Esophagus (tissue), 2 donors: ENCODE measurements at regions not wholly inside any gene's neighbourhood (a gene's known extent, or its start where the extent isn't known, plus 50 kb on each side); places are given as distances from the start of the nearest gene placed in this dataset.

Experiments
- H3K27ac ChIP-seq, 2 donors: one replicate each; pipeline ENCODE4 v1.5.1; 2013; ENCODE audit warnings: low read depth in 2 of 2, mild to moderate bottlenecking in 2 of 2, inconsistent platforms in 1 of 2, low read length in 1 of 2, moderate library complexity in 1 of 2
- H3K27me3 ChIP-seq, 2 donors: one replicate each; pipeline ENCODE4 v1.6.1; 2013; ENCODE audit warnings: low read length in 2 of 2, control low read depth in 1 of 2, mild to moderate bottlenecking in 1 of 2; ENCODE audit not compliant: insufficient read depth in 2 of 2, control insufficient read depth in 1 of 2
- H3K36me3 ChIP-seq, 2 donors: one replicate each; pipeline ENCODE4 v1.6.1; 2013; ENCODE audit warnings: low read length in 1 of 2; ENCODE audit not compliant: control insufficient read depth in 2 of 2, insufficient read depth in 2 of 2
- H3K4me1 ChIP-seq, 2 donors: one replicate each; pipeline ENCODE4 v1.6.1; 2013; ENCODE audit warnings: low read length in 1 of 2; ENCODE audit not compliant: control insufficient read depth in 2 of 2, insufficient read depth in 2 of 2
- H3K4me3 ChIP-seq, 2 donors: one replicate each; pipeline ENCODE4 v1.5.1; 2013; ENCODE audit warnings: low read length in 2 of 2, mild to moderate bottlenecking in 2 of 2, low read depth in 1 of 2, moderate library complexity in 1 of 2
- H3K9me3 ChIP-seq, 2 donors: one replicate each; pipeline ENCODE4 v1.6.1; 2013; ENCODE audit warnings: mild to moderate bottlenecking in 2 of 2, low read depth in 1 of 2, low read length in 1 of 2, moderate library complexity in 1 of 2; ENCODE audit not compliant: control insufficient read depth in 2 of 2, insufficient read depth in 1 of 2
- WGBS, 2 donors: extraction: QIAGEN DNeasy Blood & Tissue Kit; methylation state at CpG; one replicate each; pipeline ENCODE4 v1.1.7; 2013; 5-methylcytosine and 5-hydroxymethylcytosine counted together
- donor health status: healthy with polysubstance abuse.
- donor health status: Bipolar disorder and iron deficiency.

DNA sequence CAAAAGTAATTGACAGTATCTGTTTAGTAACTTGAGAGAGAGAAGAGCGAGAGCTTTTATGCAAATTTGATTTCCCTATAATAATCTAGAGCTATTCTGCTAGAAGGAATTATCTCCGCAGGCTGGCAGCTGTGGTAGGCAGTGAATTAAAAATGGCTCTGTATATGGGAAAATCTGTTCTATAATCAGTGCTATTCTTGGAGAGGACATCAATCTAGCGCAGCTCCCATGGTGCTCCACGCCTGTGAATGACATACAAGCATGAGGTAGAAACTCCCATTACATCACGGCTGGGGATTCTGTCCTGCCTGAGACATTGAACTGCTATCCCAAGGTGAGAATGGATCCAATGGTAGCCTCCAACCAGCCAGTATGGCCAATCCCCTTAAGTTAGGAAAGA lies 179.0 kb downstream of the DHX15 start:
- no peak overlapping the region for H3K4me3 ChIP-seq
- 86 to 91% methylated on average over 5 of the region's 5 CpGs for WGBS, 2 donors
- H3K4me1 ChIP-seq: no peaks in the 10 kb centered on the region
- H3K27me3 ChIP-seq: no peaks in the 10 kb centered on the region
- no peaks in the 10 kb centered on the region for H3K36me3 ChIP-seq
- peaks cover 0 to 3% of the 10 kb centered on the region in 2 donors for H3K9me3 ChIP-seq
- H3K27ac ChIP-seq: no peak overlapping the region

- Histone ChIP-seq H3K36me3 (no peaks in the 10 kb centered on the region), H3K27me3 (no peaks in the 10 kb centered on the region), H3K27ac (no peak overlapping the region), H3K4me3 (no peak overlapping the region), H3K9me3 (peaks cover 0 to 3% of the 10 kb centered on the region in 2 donors), H3K4me1 (no peaks in the 10 kb centered on the region)
- WGBS, 2 donors: 74 to 82% methylated on average over 3 of the region's 3 CpGs
Measured at GRCh38 chr4:24404281-24404680, 180.1 kb downstream of the DHX15 start.

GRCh38 chr4:24403265-24403664 lies 181.1 kb downstream of the DHX15 start:
- Histone ChIP-seq H3K36me3 (no peaks in the 10 kb centered on the region), H3K9me3 (peaks cover 0 to 3% of the 10 kb centered on the region in 2 donors), H3K4me3 (no peak overlapping the region), H3K27ac (no peak overlapping the region), H3K4me1 (no peaks in the 10 kb centered on the region), H3K27me3 (no peaks in the 10 kb centered on the region)
- 93 to 94% methylated on average over 5 of the region's 5 CpGs for WGBS, 2 donors

DNA sequence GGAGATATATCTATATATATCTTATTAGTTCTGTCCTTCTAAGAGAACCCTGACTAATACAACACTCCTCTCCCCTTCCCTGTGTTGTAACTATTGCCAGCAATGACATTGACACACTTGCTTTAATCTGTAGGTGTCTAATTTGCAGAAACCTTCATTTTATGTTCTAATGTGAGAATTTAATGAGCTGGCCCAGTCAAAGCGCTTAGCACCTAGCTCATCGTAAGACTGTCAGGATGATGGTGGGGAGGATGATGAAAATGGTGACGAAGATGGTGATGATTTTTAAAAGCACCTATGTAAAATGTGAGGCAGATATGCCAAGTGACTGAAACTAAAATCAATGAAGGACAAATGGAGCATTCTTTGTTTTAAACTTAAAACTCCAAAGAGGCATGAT lies 183.8 kb downstream of the DHX15 start:
- Histone ChIP-seq H3K27me3 (no peaks in the 10 kb centered on the region), H3K36me3 (no peaks in the 10 kb centered on the region), H3K9me3 (peaks cover 0 to 3% of the 10 kb centered on the region in 2 donors), H3K4me3 (no peak overlapping the region), H3K4me1 (peaks cover 0 to 3% of the 10 kb centered on the region in 2 donors), H3K27ac (no peak overlapping the region)
- 93 to 95% methylated on average over 3 of the region's 3 CpGs for WGBS, 2 donors

DNA sequence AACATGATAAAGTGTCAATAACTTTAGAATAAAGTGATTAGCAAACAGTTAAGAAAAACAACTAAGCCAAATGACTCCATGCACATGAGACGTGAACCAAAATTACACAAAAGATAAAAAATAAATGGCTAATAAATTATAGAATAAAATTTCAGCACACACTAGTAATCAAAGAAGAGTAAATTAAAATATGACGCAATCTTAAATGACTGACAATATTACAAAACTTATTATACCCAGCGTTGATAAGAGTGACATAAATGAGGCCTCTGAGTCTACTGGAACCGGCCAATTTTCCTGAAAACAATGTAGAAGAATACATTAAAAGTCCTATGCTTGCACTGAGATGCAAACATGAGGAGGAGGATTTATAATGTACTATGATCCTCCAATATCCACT lies 187.4 kb downstream of the DHX15 start:
- no peaks in the 10 kb centered on the region for H3K27me3 ChIP-seq
- peaks cover 0 to 3% of the 10 kb centered on the region in 2 donors for H3K4me1 ChIP-seq
- no peak overlapping the region for H3K27ac ChIP-seq
- no peaks in the 10 kb centered on the region for H3K36me3 ChIP-seq
- peaks cover 0 to 1% of the 10 kb centered on the region in 2 donors for H3K9me3 ChIP-seq
- 67 to 75% methylated on average over 4 of the region's 4 CpGs for WGBS, 2 donors
- H3K4me3 ChIP-seq: no peak overlapping the region

GRCh38 chr4:24395937-24396336 lies 188.4 kb downstream of the DHX15 start:
- no peaks in the 10 kb centered on the region for H3K36me3 ChIP-seq
- no peak overlapping the region for H3K27ac ChIP-seq
- WGBS, 2 donors: 87 to 93% methylated on average over 7 of the region's 7 CpGs

DNA sequence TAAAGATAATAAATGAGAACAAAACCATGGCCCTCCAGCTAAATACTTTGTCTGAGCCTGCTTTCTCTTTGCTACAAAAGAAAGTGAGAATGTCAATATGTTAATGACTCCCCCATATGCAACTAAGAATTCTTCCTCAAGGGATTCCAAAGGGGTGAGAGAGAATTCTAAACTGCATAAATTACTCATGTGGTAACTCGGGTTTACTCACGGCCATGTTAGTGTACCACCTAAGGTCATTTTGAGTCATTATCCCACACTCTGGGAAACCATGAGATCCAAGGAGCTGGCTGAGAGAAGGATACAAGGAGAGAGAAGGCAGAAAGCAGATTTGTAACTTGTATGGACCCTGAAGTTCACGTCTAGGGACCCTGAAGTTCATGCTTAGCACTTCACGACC lies 190.3 kb downstream of the DHX15 start:
- Histone ChIP-seq H3K27ac (no peak overlapping the region), H3K36me3 (no peaks in the 10 kb centered on the region), H3K9me3 (no peaks in the 10 kb centered on the region), H3K4me1 (peaks cover 0 to 3% of the 10 kb centered on the region in 2 donors), H3K4me3 (no peak overlapping the region), H3K27me3 (no peaks in the 10 kb centered on the region)
- 63 to 77% methylated on average over 4 of the region's 4 CpGs for WGBS, 2 donors

More at GRCh38 chr4:24395937-24396336, 188.4 kb downstream of the DHX15 start:
- H3K4me1 ChIP-seq: peaks cover 0 to 3% of the 10 kb centered on the region in 2 donors
- no peaks in the 10 kb centered on the region for H3K27me3 ChIP-seq
- no peak overlapping the region for H3K4me3 ChIP-seq
- no peaks in the 10 kb centered on the region for H3K9me3 ChIP-seq

GRCh38 chr4:24392613-24393012 lies 191.7 kb downstream of the DHX15 start:
- 68 to 83% methylated on average over 5 of the region's 5 CpGs for WGBS, 2 donors

DNA sequence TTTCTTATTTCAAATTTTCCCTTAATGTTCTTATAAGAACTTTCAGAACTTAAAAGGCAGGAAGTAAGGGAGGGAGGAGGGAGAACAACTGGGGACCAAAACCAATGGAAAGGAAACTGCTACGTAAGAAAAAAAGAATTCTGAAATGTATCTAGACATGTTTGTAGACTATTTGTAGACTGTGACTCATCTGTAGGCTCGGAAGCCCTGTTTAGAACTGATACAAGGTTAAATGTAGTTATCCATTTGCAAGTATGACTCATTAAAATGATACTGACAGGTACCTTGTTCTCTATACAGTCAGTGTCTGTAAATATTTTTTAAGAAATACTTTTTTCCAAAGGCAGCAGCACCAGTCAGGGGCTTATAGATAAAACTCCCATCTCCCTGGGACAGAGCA lies 202.0 kb downstream of the DHX15 start:
- 12 to 16% methylated on average over 2 of the region's 2 CpGs for WGBS, 2 donors
- no peaks in the 10 kb centered on the region for H3K27me3 ChIP-seq
- no peaks in the 10 kb centered on the region for H3K36me3 ChIP-seq

More at GRCh38 chr4:24392613-24393012, 191.7 kb downstream of the DHX15 start:
- H3K36me3 ChIP-seq: no peaks in the 10 kb centered on the region
- H3K27me3 ChIP-seq: no peaks in the 10 kb centered on the region
- no peak overlapping the region for H3K27ac ChIP-seq
- no peaks in the 10 kb centered on the region for H3K9me3 ChIP-seq
- peaks cover 0 to 3% of the 10 kb centered on the region in 2 donors for H3K4me1 ChIP-seq
- H3K4me3 ChIP-seq: no peak overlapping the region

GRCh38 chr4:24380957-24381665 lies 203.2 kb downstream of the DHX15 start:
- Histone ChIP-seq H3K27me3 (no peaks in the 10 kb centered on the region), H3K36me3 (no peaks in the 10 kb centered on the region), H3K4me1 (no peaks in the 10 kb centered on the region), H3K4me3 (no peak overlapping the region), H3K27ac (no peak overlapping the region), H3K9me3 (no peaks in the 10 kb centered on the region)
- WGBS, 2 donors: 64 to 71% methylated on average over 2 of the region's 2 CpGs

More for the DNA sequence above, 202.0 kb downstream of the DHX15 start:
- H3K27ac ChIP-seq: no peak overlapping the region
- no peaks in the 10 kb centered on the region for H3K9me3 ChIP-seq
- H3K4me3 ChIP-seq: no peak overlapping the region
- no peaks in the 10 kb centered on the region for H3K4me1 ChIP-seq
